OCI-LY7 (cell line): ENCODE measurements at regions not wholly inside any gene's neighbourhood (a gene's known extent, or its start where the extent isn't known, plus 50 kb on each side); places are given as distances from the start of the nearest gene placed in this dataset.

Experiments used
- CTCF ChIP-seq: fragments of 200-600 bp; sonication (generic); conservative IDR thresholded peaks from 2 replicates; pipeline ENCODE4 v1.5.1; 2014; ENCODE audit warnings: mild to moderate bottlenecking, antibody characterized with exemption, low read length, moderate library complexity, mixed read lengths
- EZH2phosphoT487 ChIP-seq: fragments of 200-600 bp; sonication (generic); IDR thresholded peaks from 2 replicates; pipeline ENCODE4 v1.6.1; 2018; ENCODE audit warnings: low read depth, borderline replicate concordance, mild to moderate bottlenecking, mixed run types, antibody characterized with exemption, low read length, moderate library complexity, mixed read lengths

GRCh38 chr6:88490908-88491264, 324.7 kb upstream of the CNR1 start:
- TF ChIP-seq CTCF: no peak
- no peak for TF ChIP-seq EZH2phosphoT487
